ENCODE measurements at regions not wholly inside any gene's neighbourhood (a gene's known extent, or its start where the extent isn't known, plus 50 kb on each side); places are given as distances from the start of the nearest gene placed in this dataset.

DNA sequence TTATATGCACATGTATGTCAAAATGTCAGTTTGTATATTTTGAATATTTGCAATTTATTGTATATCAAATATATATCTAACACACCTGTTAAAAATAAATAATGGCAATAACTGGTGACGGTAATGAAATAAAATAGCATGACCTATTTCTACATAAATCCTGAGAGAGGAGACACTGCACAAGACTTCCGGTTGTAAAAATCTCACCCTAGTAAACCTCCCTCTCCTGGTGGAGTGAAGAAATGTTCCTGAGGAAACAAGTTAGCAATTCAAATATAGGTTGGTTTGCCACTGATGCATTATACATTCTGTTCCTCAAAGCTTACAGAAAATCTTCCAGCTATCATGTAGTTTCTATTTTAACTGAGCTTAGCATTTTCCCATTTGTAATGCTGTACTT is 166.1 kb upstream of the SYT10 start:
- WGBS, 4 donors = 36 to 46% (median 38%) methylated on average over 2 of the region's 2 CpGs
- H3K4me3 ChIP-seq = no peak overlapping the region
- H3K36me3 ChIP-seq = no peaks in the 10 kb centered on the region
- H3K4me1 ChIP-seq = no peaks in the 10 kb centered on the region
- no peak for DNase-seq
- no peak for ATAC-seq
- H3K27me3 ChIP-seq = peaks cover 0 to 5% (median 0%) of the 10 kb centered on the region in 9 donors
- no peak overlapping the region for H3K27ac ChIP-seq
- intact Hi-C loops (cut with DNase I) = no loop called here
- TF ChIP-seq POLR2A (IDR thresholded peaks at IDR 0.05) (no peak), CTCF (IDR thresholded peaks at IDR 0.05) (peak in 2 of 12 donors; percentile 20 to 27)
- no peaks in the 10 kb centered on the region for H3K9me3 ChIP-seq

DNA sequence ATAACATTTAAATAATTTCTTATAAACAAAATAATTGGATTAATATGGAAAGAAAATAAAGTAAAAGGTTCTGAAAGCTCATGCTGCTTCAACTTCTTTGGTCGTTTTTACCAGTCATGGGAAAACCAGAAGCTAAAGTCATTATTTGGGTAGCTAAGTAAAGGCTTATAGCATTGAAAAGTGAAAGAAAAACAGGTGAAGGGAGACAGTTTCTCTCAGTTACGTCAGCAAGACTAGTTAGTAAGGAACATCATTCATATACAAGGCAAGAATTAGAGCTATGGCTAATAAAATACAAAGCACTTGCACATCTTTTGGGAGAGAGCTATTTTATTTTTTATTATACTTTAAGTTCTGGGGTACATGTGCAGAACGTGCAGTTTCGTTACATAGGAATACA is 170.3 kb upstream of the SYT10 start:
- no peak for TF ChIP-seq CTCF (IDR thresholded peaks at IDR 0.05)
- no peak for TF ChIP-seq POLR2A (IDR thresholded peaks at IDR 0.05)
- intact Hi-C loops (cut with DNase I) = no loop called here
- WGBS, 4 donors = 67 to 78% (median 73%) methylated on average over 4 of the region's 4 CpGs
- Histone ChIP-seq H3K9me3 (no peaks in the 10 kb centered on the region), H3K4me1 (no peaks in the 10 kb centered on the region), H3K27me3 (no peaks in the 10 kb centered on the region), H3K36me3 (no peaks in the 10 kb centered on the region), H3K27ac (no peak overlapping the region), H3K4me3 (no peak overlapping the region)
- ATAC-seq (no peak), DNase-seq (no peak)

GRCh38 chr12:33614630-33615029 is 175.0 kb upstream of the SYT10 start:
- ATAC-seq = no peak
- WGBS, 4 donors = 54 to 69% (median 64%) methylated on average over 3 of the region's 3 CpGs
- no peak overlapping the region for H3K4me3 ChIP-seq
- intact Hi-C loops (cut with DNase I) = no loop called here
- no peaks in the 10 kb centered on the region for H3K27me3 ChIP-seq
- peaks cover 0 to 32% (median 10%) of the 10 kb centered on the region in 12 donors for H3K9me3 ChIP-seq
- TF ChIP-seq POLR2A (IDR thresholded peaks at IDR 0.05) (no peak), CTCF (IDR thresholded peaks at IDR 0.05) (no peak)
- no peaks in the 10 kb centered on the region for H3K36me3 ChIP-seq
- DNase-seq = no peak
- H3K4me1 ChIP-seq = no peaks in the 10 kb centered on the region
- no peak overlapping the region for H3K27ac ChIP-seq

GRCh38 chr12:33617218-33617617 is 177.6 kb upstream of the SYT10 start:
- H3K27ac ChIP-seq = no peak overlapping the region
- no peak for DNase-seq
- intact Hi-C loops (cut with DNase I) = no loop called here
- H3K4me3 ChIP-seq = no peak overlapping the region
- no peaks in the 10 kb centered on the region for H3K4me1 ChIP-seq
- H3K9me3 ChIP-seq = peaks cover 0 to 32% (median 10%) of the 10 kb centered on the region in 12 donors
- WGBS, 4 donors = 50 to 72% (median 69%) methylated on average over 3 of the region's 3 CpGs
- H3K36me3 ChIP-seq = no peaks in the 10 kb centered on the region
- TF ChIP-seq CTCF (IDR thresholded peaks at IDR 0.05) (no peak), POLR2A (IDR thresholded peaks at IDR 0.05) (no peak)
- no peak for ATAC-seq
- no peaks in the 10 kb centered on the region for H3K27me3 ChIP-seq

Measured in heart left ventricle (tissue), 16 donors.